GM21423 (cell line): ENCODE measurements at regions not wholly inside any gene's neighbourhood (a gene's known extent, or its start where the extent isn't known, plus 50 kb on each side); places are given as distances from the start of the nearest gene placed in this dataset.
"Not testable (repeated sequence)": the region's sequence is repeated elsewhere in the genome, so short reads cannot be mapped to it uniquely, and the experiment has no call there.

Source experiments
- ATAC-seq: cut with Tn5 transposase; IDR thresholded peaks from one replicate; pipeline ENCODE4 v1.9.1; 2021; ENCODE audit warnings: mild to moderate bottlenecking, moderate library complexity; ENCODE audit not compliant: unreplicated experiment

DNA sequence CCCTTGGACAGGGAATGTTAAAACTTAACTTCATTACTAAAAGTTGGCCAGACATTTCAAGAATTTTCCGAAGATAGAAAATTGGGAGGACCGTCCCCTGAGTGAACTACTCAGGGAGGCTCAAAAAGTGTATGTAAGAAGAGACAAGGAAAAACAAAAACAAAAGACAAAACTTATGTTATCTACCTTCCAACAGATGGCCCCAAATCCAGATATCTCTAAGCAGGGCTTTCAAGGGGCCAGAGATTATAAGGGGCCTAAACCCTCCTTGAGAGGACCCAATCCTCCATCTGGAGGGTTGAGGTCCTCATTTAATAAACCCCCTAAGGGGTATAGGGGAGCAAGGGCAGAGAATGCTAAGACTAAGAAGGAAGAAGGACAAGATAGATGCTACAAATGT, 203.6 kb downstream of the SH2D4B start:
- no peak for ATAC-seq

DNA sequence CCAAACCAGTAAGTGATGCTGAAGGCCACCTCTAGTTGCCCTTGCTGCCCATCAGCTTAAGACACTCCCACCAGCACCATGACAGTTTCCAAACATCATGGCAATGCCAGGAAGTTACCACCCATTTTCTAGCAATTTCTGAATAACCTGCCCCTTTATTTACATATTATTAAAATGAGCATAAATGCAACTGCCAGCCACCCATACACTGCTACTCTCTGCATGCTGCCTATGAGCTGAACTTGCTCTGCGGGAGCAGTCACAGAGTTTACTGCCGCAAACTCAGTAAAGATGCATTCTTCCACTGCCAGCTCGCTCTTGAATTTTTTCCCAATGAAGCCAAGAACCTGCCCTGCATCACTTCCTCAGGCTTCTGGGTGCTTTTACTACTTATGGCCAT, 212.6 kb downstream of the SH2D4B start:
- no peak for ATAC-seq

DNA sequence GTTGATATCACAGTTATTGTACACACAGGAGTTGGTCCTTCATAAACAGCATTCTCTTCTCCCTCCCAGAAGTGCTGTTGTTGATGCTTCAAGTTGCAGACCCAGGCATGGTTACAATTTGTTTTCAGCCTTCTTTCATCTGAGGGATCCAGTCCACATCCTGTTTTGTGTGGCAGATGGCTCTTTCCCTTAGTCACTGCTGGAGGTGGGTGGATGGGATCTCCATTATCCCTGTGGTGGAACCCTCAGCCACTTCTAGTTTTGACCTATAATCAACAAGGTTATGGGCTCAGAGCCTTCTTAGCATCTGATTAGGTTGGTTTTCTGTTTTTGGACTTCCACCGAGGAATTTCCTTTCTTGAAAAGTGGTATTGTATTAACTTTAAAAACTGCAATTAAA, 214.2 kb downstream of the SH2D4B start:
- no peak for ATAC-seq

GRCh38 chr10:80753612-80754011, 215.9 kb downstream of the SH2D4B start:
- no peak for ATAC-seq

- ATAC-seq: no peak
Observed at GRCh38 chr10:80755893-80756292, 218.2 kb downstream of the SH2D4B start.

- ATAC-seq: no peak
Observed at GRCh38 chr10:80759693-80760092, 222.0 kb downstream of the SH2D4B start.

- no peak for ATAC-seq
Observed at GRCh38 chr10:80760914-80761371, 223.2 kb downstream of the SH2D4B start.

GRCh38 chr10:80767963-80768362, 230.3 kb downstream of the SH2D4B start:
- ATAC-seq: no peak

DNA sequence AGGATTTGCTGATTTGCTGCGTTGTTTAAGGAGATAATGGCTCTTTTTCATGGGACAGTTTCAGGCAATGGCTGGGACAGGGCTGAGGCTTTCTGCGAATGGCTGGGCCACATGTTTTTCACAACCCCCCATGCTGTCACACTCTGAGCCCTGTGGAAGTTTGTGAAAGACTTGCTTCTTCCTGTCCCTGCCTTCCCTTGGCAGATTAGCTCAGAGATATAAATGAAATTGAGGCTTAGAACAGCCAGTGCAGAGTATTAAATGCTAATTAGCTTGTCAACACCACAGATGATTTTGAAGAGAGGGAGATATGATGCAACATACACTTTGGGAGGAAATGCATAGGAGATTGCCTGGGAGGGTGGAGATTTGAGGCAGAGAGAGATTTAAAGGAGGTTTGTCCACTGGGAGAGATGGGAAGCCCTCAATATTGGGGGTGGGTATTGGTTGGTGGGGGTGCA, 232.0 kb downstream of the SH2D4B start:
- ATAC-seq: no peak

- ATAC-seq: no peak
Observed at GRCh38 chr10:80770239-80770638, 232.5 kb downstream of the SH2D4B start.

- ATAC-seq: no peak
Observed at GRCh38 chr10:80771285-80771684, 233.6 kb downstream of the SH2D4B start.

- ATAC-seq: no peak
Observed at GRCh38 chr10:80771902-80772555, 234.3 kb downstream of the SH2D4B start.

GRCh38 chr10:80772596-80772995, 234.9 kb downstream of the SH2D4B start:
- no peak for ATAC-seq

DNA sequence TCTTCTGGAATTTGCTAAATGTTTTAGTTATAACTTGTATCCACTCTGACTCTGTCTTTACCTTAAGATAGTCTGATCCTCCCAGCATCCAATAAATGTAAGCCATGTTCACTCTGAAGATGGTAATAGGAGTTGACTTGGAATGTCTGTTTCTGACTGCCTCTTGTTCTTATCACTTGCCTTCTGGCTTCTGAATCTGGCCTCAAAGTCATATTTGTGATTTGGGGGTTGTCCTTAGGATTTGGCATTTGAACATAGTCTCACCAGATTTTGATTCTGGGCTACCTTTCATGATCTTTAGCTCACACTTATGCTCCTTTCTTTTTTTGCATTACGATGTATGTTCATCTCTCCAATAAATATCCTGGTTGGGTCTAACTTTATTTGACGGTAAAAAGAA, 247.0 kb downstream of the SH2D4B start:
- ATAC-seq: no peak

DNA sequence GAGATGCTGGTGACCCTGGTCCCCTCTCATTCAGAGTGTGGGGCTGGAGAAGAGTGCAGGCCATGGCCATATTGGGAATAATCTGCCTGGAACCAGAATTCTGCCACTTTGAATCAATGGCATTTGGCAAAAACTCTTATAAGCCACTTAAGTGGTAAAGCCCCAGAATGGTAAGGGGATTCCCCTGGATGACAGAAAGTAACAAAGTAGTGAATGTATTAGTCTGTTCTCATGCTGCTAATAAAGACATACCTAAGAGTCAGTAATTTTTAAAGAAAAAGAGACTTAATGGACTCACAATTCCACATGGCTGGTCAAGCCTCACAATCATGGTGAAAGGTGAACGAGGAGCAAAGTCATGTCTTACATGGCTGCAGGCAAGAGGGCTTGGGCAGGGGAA, 248.6 kb downstream of the SH2D4B start:
- no peak for ATAC-seq

DNA sequence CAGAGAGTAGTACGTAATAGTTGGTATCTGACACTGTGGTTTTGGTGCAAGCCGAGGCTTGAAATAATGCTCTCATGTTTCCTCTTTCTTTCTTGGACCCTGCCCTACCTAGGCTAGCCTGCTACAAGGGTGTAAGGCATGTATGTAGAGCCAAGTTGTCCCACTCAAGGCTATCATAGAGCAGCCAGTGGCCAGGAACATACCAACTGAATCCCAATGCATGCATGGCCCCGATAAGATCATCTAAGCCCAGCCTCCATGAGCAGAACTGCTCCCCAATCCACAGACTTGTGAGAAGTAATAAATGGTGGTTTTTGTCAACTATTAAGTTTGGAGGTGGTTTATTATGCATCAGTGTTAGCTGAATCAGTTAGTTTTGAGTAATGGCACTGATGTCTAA, 250.2 kb downstream of the SH2D4B start:
- ATAC-seq: no peak

- ATAC-seq: no peak
Observed at GRCh38 chr10:80794994-80795393, 257.3 kb downstream of the SH2D4B start.

DNA sequence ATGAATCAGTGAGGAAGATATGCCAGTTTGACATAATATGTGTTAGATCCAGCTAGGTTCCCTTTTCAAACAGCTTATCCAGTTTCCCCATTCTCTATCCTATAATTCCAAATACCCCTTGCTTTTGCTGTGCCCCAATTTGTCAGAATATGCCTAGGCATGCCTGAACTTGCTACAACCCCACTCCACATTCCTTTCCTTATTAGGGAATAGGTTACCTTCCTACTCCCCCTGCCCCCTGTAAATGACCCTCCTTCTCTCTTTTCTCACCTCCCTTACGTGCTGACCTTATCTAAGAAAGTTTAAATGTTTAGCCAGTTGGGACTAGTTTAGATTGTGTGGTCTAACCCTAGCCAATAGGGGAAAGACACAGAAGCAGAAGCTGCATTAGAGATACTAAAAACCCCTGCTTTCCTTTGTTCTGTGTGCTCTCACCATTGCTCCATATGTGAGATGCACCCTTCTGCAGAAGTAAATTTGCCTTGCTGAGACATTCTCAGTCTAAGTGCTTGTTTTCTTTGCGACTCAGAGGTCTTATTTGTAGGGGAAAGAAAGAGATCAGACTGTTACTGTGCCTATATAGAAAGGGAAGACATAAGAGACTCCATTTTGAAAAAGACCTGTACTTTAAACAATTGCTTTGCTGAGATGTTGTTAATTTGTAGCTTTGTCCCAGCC, 267.8 kb downstream of the SH2D4B start:
- no peak for ATAC-seq

- no peak for ATAC-seq
Observed at GRCh38 chr10:80814147-80814652, 276.5 kb downstream of the SH2D4B start.

DNA sequence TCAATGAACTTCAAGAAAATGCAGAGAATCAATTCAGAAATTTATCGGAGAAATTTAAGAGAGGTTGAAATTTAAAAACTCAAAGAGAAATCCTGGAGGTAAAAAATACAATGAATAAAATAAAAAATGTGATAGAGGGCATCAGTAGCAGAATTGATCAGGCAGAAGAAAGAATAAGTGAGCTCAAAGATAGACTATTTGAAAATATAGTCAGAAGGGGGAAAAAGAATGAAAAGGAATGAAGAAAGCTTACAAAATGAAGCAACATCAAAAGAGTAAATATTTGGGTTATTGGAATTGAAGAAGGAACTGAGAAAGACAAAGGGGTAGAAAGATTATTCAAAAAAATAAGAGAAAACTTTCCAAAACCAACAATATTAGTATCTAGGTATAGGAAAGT, 291.4 kb downstream of the SH2D4B start:
- no peak for ATAC-seq

- ATAC-seq: no peak
Observed at GRCh38 chr10:80829562-80829961, 291.9 kb downstream of the SH2D4B start.

DNA sequence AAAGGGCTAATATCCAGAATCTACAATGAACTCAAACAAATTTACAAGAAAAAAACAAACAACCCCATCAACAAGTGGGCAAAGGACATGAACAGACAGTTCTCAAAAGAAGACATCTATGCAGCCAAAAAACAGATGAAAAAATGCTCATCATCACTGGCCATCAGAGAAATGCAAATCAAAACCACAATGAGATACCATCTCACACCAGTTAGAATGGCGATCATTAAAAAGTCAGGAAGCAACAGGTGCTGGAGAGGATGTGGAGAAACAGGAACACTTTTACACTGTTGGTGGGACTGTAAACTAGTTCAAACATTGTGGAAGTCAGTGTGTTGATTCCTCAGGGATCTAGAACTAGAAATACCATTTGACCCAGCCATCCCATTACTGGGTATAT, 295.0 kb downstream of the SH2D4B start:
- ATAC-seq: not testable (repeated sequence)
